PFSK-1 (cell line): ENCODE measurements at regions not wholly inside any gene's neighbourhood (a gene's known extent, or its start where the extent isn't known, plus 50 kb on each side); places are given as distances from the start of the nearest gene placed in this dataset.

Experiments used
- FOXP2 ChIP-seq: optimal IDR thresholded peaks from 2 replicates; pipeline ENCODE3; 2011; ENCODE audit warnings: borderline replicate concordance, control low read depth, inconsistent platforms; ENCODE audit not compliant: insufficient read depth; ENCODE audit errors: extremely low read length, extremely low read depth
- POLR2AphosphoS5 ChIP-seq: IDR thresholded peaks from 2 replicates; pipeline ENCODE4 v1.6.1; 2012; ENCODE audit warnings: low read depth, mild to moderate bottlenecking, control low read depth, low read length, moderate library complexity
- SIN3A ChIP-seq: IDR thresholded peaks from 2 replicates; pipeline ENCODE4 v1.6.1; 2012; ENCODE audit warnings: mild to moderate bottlenecking, low read length, moderate library complexity, borderline replicate concordance; ENCODE audit not compliant: insufficient read depth
- TAF1 ChIP-seq: IDR thresholded peaks from 2 replicates; pipeline ENCODE4 v1.6.1; 2012; ENCODE audit warnings: low read length, control low read depth, borderline replicate concordance; ENCODE audit not compliant: insufficient read depth
- TF ChIP-seq, protein P1 (sequence below), 2 experiments: IDR thresholded peaks; 2 replicates each; pipeline versions ENCODE4 v1.6.1 to v1.8.0; 2011 to 2012; ENCODE audit warnings: low read depth in 2 of 2, low read length in 2 of 2, control low read depth in 1 of 2, inconsistent platforms in 1 of 2, mild to moderate bottlenecking in 1 of 2, moderate library complexity in 1 of 2; ENCODE audit not compliant: insufficient read depth in 1 of 2

DNA sequence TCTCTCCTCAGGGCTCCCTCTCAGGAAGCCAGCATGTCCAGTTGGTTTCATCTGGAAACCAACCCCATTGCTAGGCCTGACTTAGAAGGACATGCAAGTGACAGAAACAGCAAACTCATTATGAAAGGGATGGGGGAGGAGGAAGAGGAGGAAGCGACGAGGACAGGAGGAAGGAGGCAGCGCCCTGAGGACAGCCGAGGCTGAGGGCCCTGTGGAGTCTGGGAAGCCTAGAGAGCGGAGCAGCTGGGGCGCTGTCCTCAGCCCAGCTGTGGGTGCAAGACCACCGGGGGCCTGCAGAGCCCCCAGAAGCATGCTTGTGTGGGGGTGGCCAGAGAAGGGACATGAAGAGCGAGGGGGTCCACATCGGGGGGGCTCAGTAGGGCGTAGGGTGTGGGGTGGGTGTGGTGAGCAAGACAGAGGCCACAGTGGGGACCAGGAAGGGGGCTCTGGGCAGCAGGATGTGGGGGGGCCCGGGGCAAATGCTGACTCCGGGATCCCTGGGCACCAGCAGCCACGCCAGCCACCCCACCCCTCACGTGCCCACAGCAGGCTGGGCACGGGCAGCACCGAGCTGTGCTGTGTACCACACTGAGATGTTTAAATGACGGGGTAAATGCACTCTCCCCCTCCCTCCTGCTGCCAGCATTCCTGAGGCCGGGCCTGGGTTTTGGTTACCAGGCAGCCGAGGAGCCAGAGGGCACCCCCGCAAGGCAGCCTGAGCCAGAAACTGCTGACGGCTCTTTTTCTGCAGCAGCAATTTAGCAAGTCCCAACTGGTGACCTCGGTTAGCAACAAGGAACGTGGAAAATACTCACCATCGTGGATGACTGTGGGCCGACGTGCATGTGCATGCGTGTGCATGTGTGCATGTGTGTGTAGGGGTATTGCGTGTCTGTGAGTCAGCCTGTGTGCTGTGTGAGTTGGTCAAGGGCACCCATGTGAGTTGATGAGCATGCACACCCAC is 82.7 kb upstream of the LINC01488 start:
- TF ChIP-seq POLR2AphosphoS5 (no peak), FOXP2 (no peak), SIN3A (no peak)

- TF ChIP-seq FOXP2 (no peak), POLR2AphosphoS5 (no peak), SIN3A (no peak), TAF1 (no peak)
- TF ChIP-seq, protein P1, sequence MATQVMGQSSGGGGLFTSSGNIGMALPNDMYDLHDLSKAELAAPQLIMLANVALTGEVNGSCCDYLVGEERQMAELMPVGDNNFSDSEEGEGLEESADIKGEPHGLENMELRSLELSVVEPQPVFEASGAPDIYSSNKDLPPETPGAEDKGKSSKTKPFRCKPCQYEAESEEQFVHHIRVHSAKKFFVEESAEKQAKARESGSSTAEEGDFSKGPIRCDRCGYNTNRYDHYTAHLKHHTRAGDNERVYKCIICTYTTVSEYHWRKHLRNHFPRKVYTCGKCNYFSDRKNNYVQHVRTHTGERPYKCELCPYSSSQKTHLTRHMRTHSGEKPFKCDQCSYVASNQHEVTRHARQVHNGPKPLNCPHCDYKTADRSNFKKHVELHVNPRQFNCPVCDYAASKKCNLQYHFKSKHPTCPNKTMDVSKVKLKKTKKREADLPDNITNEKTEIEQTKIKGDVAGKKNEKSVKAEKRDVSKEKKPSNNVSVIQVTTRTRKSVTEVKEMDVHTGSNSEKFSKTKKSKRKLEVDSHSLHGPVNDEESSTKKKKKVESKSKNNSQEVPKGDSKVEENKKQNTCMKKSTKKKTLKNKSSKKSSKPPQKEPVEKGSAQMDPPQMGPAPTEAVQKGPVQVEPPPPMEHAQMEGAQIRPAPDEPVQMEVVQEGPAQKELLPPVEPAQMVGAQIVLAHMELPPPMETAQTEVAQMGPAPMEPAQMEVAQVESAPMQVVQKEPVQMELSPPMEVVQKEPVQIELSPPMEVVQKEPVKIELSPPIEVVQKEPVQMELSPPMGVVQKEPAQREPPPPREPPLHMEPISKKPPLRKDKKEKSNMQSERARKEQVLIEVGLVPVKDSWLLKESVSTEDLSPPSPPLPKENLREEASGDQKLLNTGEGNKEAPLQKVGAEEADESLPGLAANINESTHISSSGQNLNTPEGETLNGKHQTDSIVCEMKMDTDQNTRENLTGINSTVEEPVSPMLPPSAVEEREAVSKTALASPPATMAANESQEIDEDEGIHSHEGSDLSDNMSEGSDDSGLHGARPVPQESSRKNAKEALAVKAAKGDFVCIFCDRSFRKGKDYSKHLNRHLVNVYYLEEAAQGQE (IDR thresholded peaks at IDR 0.05; ENCODE audit: insufficient read depth in 1 of 2, low read depth in 2 of 2, low read length in 2 of 2), result no peak
Measured at GRCh38 chr11:69400140-69400539, 81.3 kb upstream of the LINC01488 start.

DNA sequence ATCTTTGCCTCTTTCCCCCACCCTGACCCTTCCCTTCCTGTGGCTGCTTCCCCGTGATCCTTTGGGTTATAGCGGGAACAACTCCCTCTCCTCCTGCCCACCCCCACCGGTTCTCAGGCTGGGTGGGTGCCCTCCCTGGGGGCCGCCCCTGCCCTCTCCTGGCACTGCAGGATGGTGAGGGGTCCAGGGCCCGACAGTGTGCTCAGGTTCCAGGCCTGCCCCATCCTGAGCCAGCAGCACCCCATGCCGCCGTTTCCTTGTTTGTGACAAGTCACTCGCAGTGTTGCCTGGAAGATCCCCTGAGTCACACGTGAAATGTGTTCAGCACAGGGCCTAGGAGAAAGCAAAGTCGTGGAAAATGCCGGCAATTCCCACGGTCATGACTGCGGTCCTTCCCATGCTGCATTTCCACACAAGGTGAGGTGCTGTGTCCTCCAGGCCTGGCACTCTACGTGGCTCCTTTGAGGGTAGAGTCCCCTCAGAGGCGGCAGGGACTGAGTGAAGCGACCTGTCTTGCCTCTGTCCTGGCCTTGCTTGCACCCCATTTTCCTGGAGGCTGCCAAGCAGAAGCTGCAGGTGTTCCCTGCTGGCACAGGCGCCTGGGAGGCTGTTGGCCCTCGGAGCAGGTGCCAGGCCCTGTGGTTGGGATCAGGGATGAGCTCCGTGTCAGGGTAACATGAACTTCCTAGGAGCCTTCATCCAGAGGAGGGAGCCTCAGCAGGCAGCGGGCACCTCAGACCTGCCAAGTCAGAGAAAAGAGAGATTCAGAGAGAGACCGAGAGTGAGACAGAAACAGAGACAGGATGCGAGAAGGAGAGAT is 80.5 kb upstream of the LINC01488 start:
- no peak for TF ChIP-seq SIN3A
- no peak for TF ChIP-seq TAF1
- no peak for TF ChIP-seq POLR2AphosphoS5
- TF ChIP-seq, protein P1 (IDR thresholded peaks at IDR 0.05; ENCODE audit: insufficient read depth in 1 of 2, low read depth in 2 of 2, low read length in 2 of 2), result no peak
- TF ChIP-seq FOXP2, result no peak

GRCh38 chr11:69401715-69402114 is 79.7 kb upstream of the LINC01488 start:
- TF ChIP-seq, protein P1 (IDR thresholded peaks at IDR 0.05; ENCODE audit: insufficient read depth in 1 of 2, low read depth in 2 of 2, low read length in 2 of 2), result no peak
- TF ChIP-seq POLR2AphosphoS5, result no peak

GRCh38 chr11:69402251-69402887 is 79.1 kb upstream of the LINC01488 start:
- TF ChIP-seq TAF1, result no peak
- TF ChIP-seq SIN3A, result no peak
- no peak for TF ChIP-seq FOXP2
- no peak for TF ChIP-seq POLR2AphosphoS5
- TF ChIP-seq, protein P1 (IDR thresholded peaks at IDR 0.05; ENCODE audit: insufficient read depth in 1 of 2, low read depth in 2 of 2, low read length in 2 of 2), result no peak
